GM12872 (cell line): ENCODE measurements at regions not wholly inside any gene's neighbourhood (a gene's known extent, or its start where the extent isn't known, plus 50 kb on each side); places are given as distances from the start of the nearest gene placed in this dataset.

Experiments
- CTCF ChIP-seq: IDR thresholded peaks from 3 replicates; pipeline ENCODE4 v1.5.1; 2011; ENCODE audit warnings: low read depth, mild to moderate bottlenecking, low read length, moderate library complexity; ENCODE audit not compliant: insufficient read depth

GRCh38 chr11:38272376-38272775 lies 1674.3 kb upstream of the RAG2 start:
- TF ChIP-seq CTCF: no peak

GRCh38 chr11:38266691-38267090 lies 1668.7 kb upstream of the RAG2 start:
- TF ChIP-seq CTCF: no peak

- TF ChIP-seq CTCF: no peak
These were observed 1658.4 kb upstream of the RAG2 start for GRCh38 chr11:38256436-38256835.

GRCh38 chr11:38254913-38255312 lies 1656.9 kb upstream of the RAG2 start:
- TF ChIP-seq CTCF: no peak

GRCh38 chr11:38252620-38253019 lies 1654.6 kb upstream of the RAG2 start:
- TF ChIP-seq CTCF: no peak

GRCh38 chr11:38246451-38246850 lies 1648.4 kb upstream of the RAG2 start:
- no peak for TF ChIP-seq CTCF

GRCh38 chr11:38226684-38227083 lies 1628.6 kb upstream of the RAG2 start:
- no peak for TF ChIP-seq CTCF

- TF ChIP-seq CTCF: no peak
These were observed 1623.3 kb upstream of the RAG2 start for GRCh38 chr11:38221295-38221694.
